ENCODE measurements at regions not wholly inside any gene's neighbourhood (a gene's known extent, or its start where the extent isn't known, plus 50 kb on each side); places are given as distances from the start of the nearest gene placed in this dataset.

- TF ChIP-seq POLR2A (IDR thresholded peaks at IDR 0.05; ENCODE audit: low read length): no peak
- TF ChIP-seq GATA1 (IDR thresholded peaks at IDR 0.05; ENCODE audit: low read depth, low read length): no peak
These were observed 132.9 kb upstream of the MYLIP start for GRCh38 chr6:15996030-15996429.
